HG02973 (cell line): ENCODE measurements at regions not wholly inside any gene's neighbourhood (a gene's known extent, or its start where the extent isn't known, plus 50 kb on each side); places are given as distances from the start of the nearest gene placed in this dataset.
"Not testable (repeated sequence)": the region's sequence is repeated elsewhere in the genome, so short reads cannot be mapped to it uniquely, and the experiment has no call there.

Experiments used
- ATAC-seq: cut with Tn5 transposase; IDR thresholded peaks from one replicate; pipeline ENCODE4 v1.9.1; 2021; ENCODE audit warnings: moderate library complexity; ENCODE audit not compliant: unreplicated experiment

- no peak for ATAC-seq
These were observed 238.2 kb upstream of the RBBP8 start for GRCh38 chr18:22694954-22695353.

GRCh38 chr18:22695674-22696073 lies 237.5 kb upstream of the RBBP8 start:
- ATAC-seq = no peak

- no peak for ATAC-seq
These were observed 235.6 kb upstream of the RBBP8 start for GRCh38 chr18:22697561-22697960.

- no peak for ATAC-seq
These were observed 234.4 kb upstream of the RBBP8 start for GRCh38 chr18:22698711-22699110.

- ATAC-seq = no peak
These were observed 233.5 kb upstream of the RBBP8 start for GRCh38 chr18:22699629-22700028.

- ATAC-seq = no peak
These were observed 232.2 kb upstream of the RBBP8 start for GRCh38 chr18:22700920-22701319.

- ATAC-seq = no peak
These were observed 231.8 kb upstream of the RBBP8 start for GRCh38 chr18:22701326-22701725.

GRCh38 chr18:22701795-22702194 lies 231.3 kb upstream of the RBBP8 start:
- ATAC-seq = no peak

GRCh38 chr18:22702806-22703205 lies 230.3 kb upstream of the RBBP8 start:
- no peak for ATAC-seq

GRCh38 chr18:22703883-22704585 lies 229.1 kb upstream of the RBBP8 start:
- no peak for ATAC-seq

- ATAC-seq = no peak
These were observed 228.6 kb upstream of the RBBP8 start for GRCh38 chr18:22704586-22704918.

- ATAC-seq = no peak
These were observed 227.8 kb upstream of the RBBP8 start for GRCh38 chr18:22705328-22705727.

- not testable (repeated sequence) for ATAC-seq
These were observed 227.1 kb upstream of the RBBP8 start for GRCh38 chr18:22706025-22706424.

GRCh38 chr18:22709288-22710060 lies 223.7 kb upstream of the RBBP8 start:
- no peak for ATAC-seq

GRCh38 chr18:22710673-22711191 lies 222.4 kb upstream of the RBBP8 start:
- no peak for ATAC-seq

GRCh38 chr18:22711192-22711685 lies 221.9 kb upstream of the RBBP8 start:
- ATAC-seq = no peak

- no peak for ATAC-seq
These were observed 219.6 kb upstream of the RBBP8 start for GRCh38 chr18:22713511-22713910.

GRCh38 chr18:22717536-22717935 lies 215.6 kb upstream of the RBBP8 start:
- ATAC-seq = not testable (repeated sequence)

GRCh38 chr18:22723221-22723620 lies 209.9 kb upstream of the RBBP8 start:
- no peak for ATAC-seq

- ATAC-seq = no peak
These were observed 209.4 kb upstream of the RBBP8 start for GRCh38 chr18:22723773-22724172.

GRCh38 chr18:22726469-22726868 lies 206.7 kb upstream of the RBBP8 start:
- ATAC-seq = no peak

GRCh38 chr18:22728016-22728415 lies 205.1 kb upstream of the RBBP8 start:
- ATAC-seq = no peak
